GM19452 (cell line): ENCODE measurements at regions not wholly inside any gene's neighbourhood (a gene's known extent, or its start where the extent isn't known, plus 50 kb on each side); places are given as distances from the start of the nearest gene placed in this dataset.

Experiments
- ATAC-seq: cut with Tn5 transposase; IDR thresholded peaks from one replicate; pipeline ENCODE4 v1.9.1; 2021; ENCODE audit not compliant: unreplicated experiment

GRCh38 chrX:124820738-124821137, 474.4 kb downstream of the SH2D1A start:
- ATAC-seq, result no peak

DNA sequence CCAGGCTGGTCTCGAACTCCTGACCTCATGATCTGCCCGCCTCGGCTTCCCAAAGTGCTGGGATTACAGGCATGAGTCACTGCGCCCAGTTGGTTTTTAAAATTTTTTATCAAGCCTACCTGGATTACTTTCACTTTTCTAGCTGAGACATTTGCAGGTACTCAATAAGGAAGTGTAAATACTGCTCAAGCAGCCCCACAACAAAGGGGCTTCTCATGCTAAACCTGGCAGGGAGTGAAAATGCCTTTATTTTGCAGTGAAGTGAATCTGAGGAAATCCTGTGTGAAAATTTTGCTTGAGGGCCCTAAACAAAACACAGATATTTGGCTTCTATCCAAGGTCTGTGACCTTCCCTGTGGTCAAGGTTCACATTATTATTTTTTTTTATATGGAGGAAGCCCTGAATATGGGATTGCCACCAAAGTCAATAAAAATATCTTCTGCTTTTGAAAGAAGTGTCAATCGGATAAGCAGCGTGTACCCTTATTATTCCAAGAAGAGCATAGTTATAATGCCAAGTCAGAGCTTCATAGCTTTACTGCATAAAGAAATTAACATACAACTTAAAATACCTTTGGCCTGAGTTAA, 481.0 kb downstream of the SH2D1A start:
- no peak for ATAC-seq

DNA sequence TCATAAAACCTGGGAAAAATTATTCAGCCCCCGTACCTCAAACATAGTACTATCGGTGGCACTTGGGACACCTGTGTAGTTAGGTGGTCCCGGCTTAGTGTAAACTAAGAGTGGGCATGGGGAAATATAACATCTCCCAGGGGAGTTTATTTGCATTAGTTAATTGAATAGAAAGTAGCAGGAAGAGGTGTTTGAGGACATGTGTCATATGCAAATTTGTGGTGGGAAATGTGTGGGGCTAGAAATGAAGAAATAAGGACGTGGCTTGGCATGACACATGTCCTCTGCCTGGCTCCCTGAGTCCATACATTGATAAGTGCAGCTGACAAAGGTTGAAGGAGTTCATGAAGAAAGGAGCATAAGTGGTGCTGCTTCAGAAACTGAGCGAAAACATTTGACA, 483.6 kb downstream of the SH2D1A start:
- ATAC-seq, result no peak

GRCh38 chrX:124836786-124837185, 482.9 kb upstream of the TEX13C start:
- no peak for ATAC-seq

- no peak for ATAC-seq
Observed at GRCh38 chrX:124842205-124842604, 477.5 kb upstream of the TEX13C start.

DNA sequence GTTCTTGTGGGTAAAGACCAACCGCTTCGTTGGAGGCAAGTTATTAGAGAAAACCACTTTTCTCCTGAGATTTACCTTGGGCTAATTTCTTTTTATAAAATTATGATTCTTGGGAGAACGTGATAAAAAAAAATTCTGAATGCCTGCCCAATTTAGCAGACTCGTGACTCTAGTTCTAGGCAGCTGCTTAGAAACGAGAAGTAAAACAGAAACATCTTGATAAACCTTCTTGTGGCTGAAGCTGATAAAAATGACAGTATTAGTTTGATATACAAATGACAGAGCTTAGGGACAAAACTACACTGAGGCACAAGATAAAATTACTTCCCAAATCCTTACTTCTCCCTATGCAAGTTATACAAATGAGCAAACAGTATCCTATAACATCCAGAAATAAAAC, 458.9 kb upstream of the TEX13C start:
- ATAC-seq, result no peak

GRCh38 chrX:124862301-124862700, 457.4 kb upstream of the TEX13C start:
- no peak for ATAC-seq

- ATAC-seq, result no peak
Observed at GRCh38 chrX:124863303-124863702, 456.4 kb upstream of the TEX13C start.

DNA sequence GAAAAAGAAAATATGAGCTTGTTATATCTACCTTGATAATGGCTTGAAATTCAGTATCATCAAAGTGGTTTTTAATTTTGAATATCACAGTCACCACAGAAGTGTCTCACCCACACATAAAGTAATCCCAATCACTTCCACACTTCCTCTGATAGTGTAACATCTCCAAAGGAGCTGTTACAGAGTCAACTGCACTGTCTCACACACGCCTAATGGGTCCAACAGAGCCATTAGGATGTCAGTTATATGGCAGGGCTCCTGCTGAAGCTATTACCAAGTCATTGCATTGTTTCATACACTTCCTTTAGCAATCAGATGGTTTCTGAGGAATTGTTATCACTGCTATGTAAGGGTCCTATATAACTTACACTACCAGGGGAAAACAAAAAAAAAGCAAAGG, 432.1 kb upstream of the TEX13C start:
- no peak for ATAC-seq

DNA sequence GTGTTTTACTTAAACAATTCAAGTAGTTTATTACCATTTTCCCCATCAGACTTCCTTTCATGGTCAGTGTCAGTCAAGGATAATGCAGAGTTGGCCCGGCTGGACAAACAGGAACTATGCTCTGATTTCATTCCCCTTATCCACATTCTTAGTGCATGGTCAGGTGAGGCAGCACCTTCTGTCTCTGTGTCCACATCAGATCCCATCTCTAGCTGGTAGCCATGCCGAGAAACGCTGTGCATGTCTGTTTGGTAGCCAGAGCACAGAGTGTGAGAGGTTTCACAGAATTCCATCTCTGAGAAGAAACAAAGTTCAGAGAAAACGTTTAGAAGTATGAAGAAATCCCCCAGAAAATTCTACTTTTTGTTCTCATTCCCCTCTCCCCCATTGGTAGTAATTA, 423.7 kb upstream of the TEX13C start:
- no peak for ATAC-seq

DNA sequence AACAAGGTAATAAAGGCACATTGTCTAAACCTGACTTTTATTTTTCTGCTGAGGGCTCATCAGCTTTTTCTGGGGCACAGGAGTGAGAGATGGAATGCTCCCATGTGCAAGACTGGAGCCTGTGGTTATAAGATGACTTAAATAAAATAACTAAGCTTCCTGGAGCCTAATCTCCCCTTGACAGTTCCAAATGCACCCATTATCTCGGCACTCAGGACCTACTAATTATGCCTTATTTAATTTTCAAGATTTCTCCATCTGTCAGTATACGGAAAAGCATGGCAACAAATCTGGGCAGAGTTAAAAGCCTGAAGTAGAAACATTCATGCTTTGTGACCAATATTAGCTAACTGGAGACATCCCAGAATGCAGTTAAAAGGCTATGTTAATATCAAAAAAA, 416.7 kb upstream of the TEX13C start:
- ATAC-seq, result no peak

DNA sequence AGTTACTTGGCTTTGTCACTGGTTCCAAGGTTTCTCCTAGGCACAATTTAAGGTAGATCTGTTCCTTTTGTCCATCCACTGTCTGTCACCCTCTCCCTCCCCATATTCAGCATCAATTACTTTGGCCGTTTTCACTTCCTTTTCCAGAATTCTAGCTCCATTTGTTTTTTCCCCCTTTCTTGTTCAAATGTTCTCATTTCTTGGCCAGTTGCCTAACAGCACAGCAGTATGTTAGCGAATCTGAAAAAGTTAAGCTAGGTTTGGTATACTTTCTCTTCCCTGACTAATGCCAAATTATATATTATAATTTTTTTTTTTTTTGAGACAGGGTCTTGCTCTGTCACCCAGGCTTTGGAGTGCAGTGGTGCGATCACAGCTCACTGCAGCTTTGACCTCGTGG, 409.1 kb upstream of the TEX13C start:
- ATAC-seq, result no peak

DNA sequence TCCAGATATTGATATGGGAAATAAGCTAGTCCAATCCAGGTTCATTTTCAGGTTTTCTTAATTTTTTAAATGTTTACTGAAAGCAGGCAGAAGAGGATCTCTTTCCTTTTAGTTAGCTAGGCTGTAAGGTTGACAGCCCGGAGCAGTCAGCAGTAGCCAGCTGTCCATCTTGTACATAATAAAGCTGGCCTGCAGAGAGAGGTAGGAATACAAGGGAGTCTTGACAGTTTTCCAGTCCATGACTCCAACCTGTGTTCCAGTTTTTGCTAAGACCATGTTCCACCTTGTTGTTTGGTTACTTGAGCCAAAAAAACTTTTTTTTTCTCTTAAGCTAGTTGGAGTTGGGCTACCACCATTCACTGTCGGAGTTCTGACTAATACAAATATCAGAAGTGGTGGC, 402.7 kb upstream of the TEX13C start:
- ATAC-seq, result no peak

GRCh38 chrX:124925681-124926080, 394.0 kb upstream of the TEX13C start:
- ATAC-seq, result no peak

DNA sequence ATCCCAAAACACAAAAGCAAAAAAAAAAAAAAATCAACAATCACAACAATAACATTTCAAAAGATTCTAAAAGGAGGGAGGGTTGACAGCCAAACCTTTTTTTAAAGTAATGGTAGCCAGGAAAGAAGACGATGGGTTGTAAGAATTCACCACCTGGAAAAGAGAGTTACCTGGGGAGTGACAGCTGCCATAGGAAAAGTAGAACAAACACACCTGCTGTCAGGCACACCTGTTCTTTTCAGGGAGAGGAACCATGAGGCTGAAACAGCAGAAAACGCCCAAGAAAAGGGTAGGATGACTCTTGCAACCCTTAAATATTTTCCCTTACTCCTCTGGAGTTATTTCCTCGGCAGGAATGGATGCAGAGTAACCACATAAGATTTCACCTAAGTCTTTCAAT, 388.4 kb upstream of the TEX13C start:
- no peak for ATAC-seq

GRCh38 chrX:124931958-124932357, 387.7 kb upstream of the TEX13C start:
- no peak for ATAC-seq

GRCh38 chrX:124938715-124939114, 381.0 kb upstream of the TEX13C start:
- ATAC-seq, result no peak

DNA sequence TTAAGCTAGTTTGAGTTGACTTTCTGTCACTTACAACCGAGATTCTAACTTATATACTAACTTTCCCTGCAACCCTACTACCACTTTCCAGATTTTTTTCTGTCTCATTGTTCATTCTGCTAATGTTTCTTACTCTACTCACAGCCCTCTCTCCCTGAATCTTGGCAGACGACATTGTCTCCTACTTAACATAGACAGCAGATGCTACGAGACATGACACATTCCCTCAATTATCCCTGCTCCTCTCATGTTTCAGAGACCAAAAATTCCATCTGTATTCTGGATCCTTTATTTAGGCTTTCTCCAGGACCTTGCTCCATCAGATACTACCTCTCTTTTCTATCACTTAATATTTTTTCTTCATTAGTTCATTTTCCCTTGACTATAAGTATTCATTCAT, 379.1 kb upstream of the TEX13C start:
- ATAC-seq, result no peak

- no peak for ATAC-seq
Observed at GRCh38 chrX:124954402-124954801, 365.3 kb upstream of the TEX13C start.

DNA sequence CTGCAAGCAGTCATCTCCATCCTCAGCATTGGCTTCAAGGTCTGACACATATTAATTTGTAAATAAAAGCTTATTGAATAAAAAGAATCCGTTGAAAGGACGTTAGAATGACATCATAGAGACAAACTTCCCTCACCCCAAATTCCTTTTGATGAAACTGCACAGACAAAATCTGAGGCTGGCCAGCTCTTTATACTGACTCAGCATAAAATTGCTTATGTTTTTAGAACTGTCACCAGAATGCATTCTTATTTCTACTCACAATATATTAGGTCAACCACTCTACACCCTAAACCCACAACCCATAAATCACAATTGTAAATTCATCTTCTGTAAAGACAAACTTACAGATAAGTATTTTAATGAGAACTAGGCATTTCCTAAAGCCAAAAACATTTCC, 359.2 kb upstream of the TEX13C start:
- ATAC-seq, result no peak

DNA sequence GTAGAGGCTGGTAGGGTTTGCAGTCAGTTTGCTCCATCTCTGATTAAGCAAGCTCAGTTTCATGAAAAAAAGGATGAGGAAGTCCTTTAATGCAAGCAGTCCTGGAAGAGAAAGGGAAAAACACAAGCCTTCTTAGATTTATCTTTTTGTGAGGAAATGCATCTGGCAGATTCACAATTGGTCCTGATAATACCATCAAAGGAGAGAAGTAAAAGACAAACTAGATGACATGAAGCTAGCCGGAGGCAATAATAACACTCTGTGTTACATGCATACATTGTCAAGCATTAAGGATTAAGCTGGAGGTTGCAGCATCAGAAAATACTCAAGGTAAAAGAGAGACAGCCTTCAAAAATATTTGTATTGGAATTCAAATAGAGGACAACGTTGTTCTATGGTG, 356.0 kb upstream of the TEX13C start, which contains the start of gene TENM1:
TENM1 (minus strand) TSS at position 101 of the 400 bp plus-strand sequence.
- ATAC-seq, result no peak

GRCh38 chrX:124975456-124975855, 344.2 kb upstream of the TEX13C start:
- ATAC-seq, result no peak

GRCh38 chrX:124981420-124981819, 338.3 kb upstream of the TEX13C start:
- ATAC-seq, result no peak
